MM.1S (cell line): ENCODE measurements at regions not wholly inside any gene's neighbourhood (a gene's known extent, or its start where the extent isn't known, plus 50 kb on each side); places are given as distances from the start of the nearest gene placed in this dataset.

Experiments
- DNase-seq: peaks from one replicate; pipeline ENCODE4 v3.0.0-alpha.2; 2015
- H2AFZ ChIP-seq: fragments of 300-600 bp; sonication (generic); 2 replicates; pipeline ENCODE4 v1.6.0; 2016; ENCODE audit warnings: antibody characterized with exemption, low read length
- H3F3A ChIP-seq: fragments of 300-600 bp; sonication (generic); 2 replicates; pipeline ENCODE4 v1.6.1; 2016; ENCODE audit warnings: mild to moderate bottlenecking, antibody characterized with exemption, low read length, moderate library complexity, mixed read lengths; ENCODE audit not compliant: insufficient read depth
- H3K27ac ChIP-seq: fragments of 300-600 bp; sonication (generic); 2 replicates; pipeline ENCODE4 v1.5.1; 2016; ENCODE audit warnings: mild to moderate bottlenecking, low read length
- H3K27me3 ChIP-seq: fragments of 300-600 bp; sonication (generic); replicated peaks from 2 replicates; pipeline ENCODE4 v1.6.0; 2016; ENCODE audit warnings: low read length; ENCODE audit not compliant: insufficient read depth
- H3K36me3 ChIP-seq: fragments of 300-600 bp; sonication (generic); replicated peaks from 2 replicates; pipeline ENCODE4 v1.6.1; 2016; ENCODE audit warnings: mild to moderate bottlenecking, low read length, mixed read lengths; ENCODE audit not compliant: insufficient read depth
- H3K4me1 ChIP-seq: fragments of 300-600 bp; sonication (generic); 2 replicates; pipeline ENCODE4 v1.6.1; 2016; ENCODE audit warnings: low read length, mixed read lengths
- H3K4me2 ChIP-seq: fragments of 300-600 bp; sonication (generic); 2 replicates; pipeline ENCODE4 v1.6.0; 2016; ENCODE audit warnings: low read depth, low read length
- H3K4me3 ChIP-seq: fragments of 300-600 bp; sonication (generic); 2 replicates; pipeline ENCODE4 v1.5.1; 2016; ENCODE audit warnings: low read length, mixed read lengths
- H3K79me2 ChIP-seq: fragments of 300-600 bp; sonication (generic); 2 replicates; pipeline ENCODE4 v1.6.1; 2016; ENCODE audit warnings: mixed run types, low read length, mixed read lengths
- H3K9ac ChIP-seq: fragments of 300-600 bp; sonication (generic); 2 replicates; pipeline ENCODE4 v1.6.1; 2016; ENCODE audit warnings: low read length, mixed read lengths
- H3K9me2 ChIP-seq: fragments of 300-600 bp; sonication (generic); replicated peaks from 2 replicates; pipeline ENCODE4 v1.6.1; 2016; ENCODE audit warnings: mild to moderate bottlenecking, low read length, mixed read lengths; ENCODE audit not compliant: insufficient read depth
- H3K9me3 ChIP-seq: fragments of 300-600 bp; sonication (generic); replicated peaks from 2 replicates; pipeline ENCODE4 v1.6.1; 2016; ENCODE audit warnings: mild to moderate bottlenecking, low read length, mixed read lengths; ENCODE audit not compliant: insufficient read depth
- H4K20me1 ChIP-seq: fragments of 300-600 bp; sonication (generic); 2 replicates; pipeline ENCODE4 v1.6.1; 2016; ENCODE audit warnings: mild to moderate bottlenecking, low read length, moderate library complexity, mixed read lengths; ENCODE audit not compliant: insufficient read depth
- CTCF ChIP-seq: fragments of 300-600 bp; sonication (generic); IDR thresholded peaks from 2 replicates; pipeline ENCODE4 v1.5.1; 2016; ENCODE audit warnings: antibody characterized with exemption, low read length, mixed read lengths
- EZH2 ChIP-seq: fragments of 300-600 bp; sonication (generic); optimal IDR thresholded peaks from 2 replicates; pipeline ENCODE3; 2017; ENCODE audit warnings: low read depth, mild to moderate bottlenecking, antibody characterized with exemption, low read length, mixed read lengths
- EZH2phosphoT487 ChIP-seq: fragments of 300-600 bp; sonication (generic); IDR thresholded peaks from 2 replicates; pipeline ENCODE4 v1.6.1; 2018; ENCODE audit warnings: antibody characterized with exemption, low read length

DNA sequence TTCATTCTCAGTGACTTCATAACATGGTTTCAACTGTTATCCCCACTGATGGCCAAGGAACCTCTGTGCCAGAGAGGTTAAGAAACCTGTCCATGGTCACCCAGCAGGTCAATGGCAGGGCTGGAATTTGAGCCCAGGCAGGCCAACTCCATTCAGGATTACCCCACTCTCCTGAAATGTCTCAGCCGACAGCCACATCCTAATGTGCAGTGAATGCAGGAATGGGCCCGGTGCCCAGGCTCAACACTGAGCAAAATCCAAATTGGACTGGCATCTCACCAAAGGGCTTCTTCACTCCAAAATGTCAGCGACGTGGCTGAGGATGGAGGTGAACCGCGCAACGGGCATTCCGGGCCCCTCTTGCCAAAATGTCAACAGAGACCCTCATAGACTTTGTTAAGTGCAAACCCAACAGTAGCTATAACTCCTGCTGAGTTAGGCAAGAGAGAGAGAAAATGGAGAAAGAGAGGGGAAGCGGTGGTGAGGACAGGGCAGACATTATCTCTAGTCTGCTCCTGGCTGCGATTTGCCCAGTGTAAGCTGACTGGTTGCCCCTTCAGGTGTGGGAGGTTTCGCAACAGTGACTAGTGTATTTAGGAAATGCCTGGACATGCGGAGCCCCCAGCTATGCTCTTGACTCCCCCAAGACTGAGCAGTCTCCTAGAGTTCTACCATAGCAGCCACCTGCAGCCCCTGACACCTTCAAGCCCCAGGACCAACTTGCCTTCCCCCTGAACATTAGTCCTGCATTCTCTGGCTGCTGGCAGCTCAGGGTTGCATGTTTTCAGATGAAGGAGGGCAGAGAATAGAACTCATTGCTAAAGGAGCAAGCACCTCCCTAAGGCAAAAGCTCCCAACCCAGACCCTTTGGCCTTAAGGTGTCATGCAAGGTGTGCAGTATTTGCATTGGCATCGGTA lies 167.7 kb downstream of the ANAPC1 start:
- H3K9me3 ChIP-seq = no peaks in the 10 kb centered on the region
- no peak for DNase-seq
- H3K4me3 ChIP-seq = no peak overlapping the region
- H3K9ac ChIP-seq = no peak overlapping the region
- no peaks in the 10 kb centered on the region for H3F3A ChIP-seq
- no peaks in the 10 kb centered on the region for H3K36me3 ChIP-seq
- no peak overlapping the region for H3K27ac ChIP-seq
- no peaks in the 10 kb centered on the region for H3K79me2 ChIP-seq
- no peaks in the 10 kb centered on the region for H3K9me2 ChIP-seq
- no peaks in the 10 kb centered on the region for H4K20me1 ChIP-seq
- no peak overlapping the region for H2AFZ ChIP-seq
- H3K4me2 ChIP-seq = no peak overlapping the region
- TF ChIP-seq EZH2 (no peak), EZH2phosphoT487 (no peak), CTCF (no peak)
- H3K4me1 ChIP-seq = no peaks in the 10 kb centered on the region
- no peaks in the 10 kb centered on the region for H3K27me3 ChIP-seq

- Histone ChIP-seq H3K27ac (no peak overlapping the region), H3K4me2 (no peak overlapping the region), H3K36me3 (no peaks in the 10 kb centered on the region), H3F3A (no peaks in the 10 kb centered on the region), H3K9ac (no peak overlapping the region), H3K9me2 (no peaks in the 10 kb centered on the region), H4K20me1 (no peaks in the 10 kb centered on the region), H3K27me3 (no peaks in the 10 kb centered on the region), H3K4me1 (no peaks in the 10 kb centered on the region), H3K4me3 (no peak overlapping the region), H3K9me3 (no peaks in the 10 kb centered on the region), H2AFZ (no peak overlapping the region), H3K79me2 (no peaks in the 10 kb centered on the region)
- DNase-seq = no peak
- no peak for TF ChIP-seq EZH2phosphoT487
- TF ChIP-seq EZH2 = no peak
- TF ChIP-seq CTCF = no peak
Observed at GRCh38 chr2:111716905-111717775, 166.9 kb downstream of the ANAPC1 start.
